ENCODE measurements at regions not wholly inside any gene's neighbourhood (a gene's known extent, or its start where the extent isn't known, plus 50 kb on each side); places are given as distances from the start of the nearest gene placed in this dataset.

- no peak for TF ChIP-seq CTCF (conservative IDR thresholded peaks at IDR 0.05)
- H3K27ac ChIP-seq: no peak overlapping the region
These were observed 228.7 kb upstream of the GOT2 start for GRCh38 chr16:58962811-58963210.

GRCh38 chr16:58960484-58960883 lies 226.4 kb upstream of the GOT2 start:
- TF ChIP-seq CTCF (conservative IDR thresholded peaks at IDR 0.05): no peak
- no peak overlapping the region for H3K27ac ChIP-seq

GRCh38 chr16:58960034-58960433 lies 225.9 kb upstream of the GOT2 start:
- no peak overlapping the region for H3K27ac ChIP-seq
- TF ChIP-seq CTCF (conservative IDR thresholded peaks at IDR 0.05): no peak

GRCh38 chr16:58958749-58959148 lies 224.6 kb upstream of the GOT2 start:
- H3K27ac ChIP-seq: no peak overlapping the region
- no peak for TF ChIP-seq CTCF (conservative IDR thresholded peaks at IDR 0.05)

- H3K27ac ChIP-seq: no peak overlapping the region
- TF ChIP-seq CTCF (conservative IDR thresholded peaks at IDR 0.05): no peak
These were observed 214.1 kb upstream of the GOT2 start for GRCh38 chr16:58948244-58948643.

- H3K27ac ChIP-seq: no peak overlapping the region
- no peak for TF ChIP-seq CTCF (conservative IDR thresholded peaks at IDR 0.05)
These were observed 206.5 kb upstream of the GOT2 start for GRCh38 chr16:58940609-58941008.

- no peak for TF ChIP-seq CTCF (conservative IDR thresholded peaks at IDR 0.05)
- no peak overlapping the region for H3K27ac ChIP-seq
These were observed 204.7 kb upstream of the GOT2 start for GRCh38 chr16:58938811-58939210.

GRCh38 chr16:58937661-58938060 lies 203.5 kb upstream of the GOT2 start:
- H3K27ac ChIP-seq: no peak overlapping the region
- TF ChIP-seq CTCF (conservative IDR thresholded peaks at IDR 0.05): no peak
